NCI-H446 treated with DMSO at 0.1 percent for 48 hours (cell line): ENCODE measurements at regions not wholly inside any gene's neighbourhood (a gene's known extent, or its start where the extent isn't known, plus 50 kb on each side); places are given as distances from the start of the nearest gene placed in this dataset.

ENCODE experiments used
- DNase-seq: peaks from one replicate; lab custom pipeline; 2025; lab: John Stamatoyannopoulos, UW

DNA sequence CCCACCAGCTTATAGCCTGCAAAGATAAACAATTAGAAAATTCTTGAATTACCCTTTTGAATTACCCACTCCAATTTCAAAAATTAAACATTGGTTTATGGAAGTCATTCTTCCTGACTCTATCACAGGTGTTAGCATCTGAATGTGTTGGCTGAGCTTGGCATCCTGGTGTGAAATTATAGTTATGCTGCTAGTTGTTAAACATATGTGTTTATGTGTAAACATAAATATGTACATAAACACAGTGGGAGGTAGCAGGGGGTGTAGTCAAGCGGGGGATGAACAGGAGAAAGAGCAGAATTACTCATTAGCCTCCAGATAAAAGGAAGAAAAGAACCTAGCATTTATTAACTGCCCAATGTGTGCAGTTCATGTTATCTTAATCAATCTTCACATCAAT, 530.2 kb downstream of the MCTP2 start:
- no peak for DNase-seq

DNA sequence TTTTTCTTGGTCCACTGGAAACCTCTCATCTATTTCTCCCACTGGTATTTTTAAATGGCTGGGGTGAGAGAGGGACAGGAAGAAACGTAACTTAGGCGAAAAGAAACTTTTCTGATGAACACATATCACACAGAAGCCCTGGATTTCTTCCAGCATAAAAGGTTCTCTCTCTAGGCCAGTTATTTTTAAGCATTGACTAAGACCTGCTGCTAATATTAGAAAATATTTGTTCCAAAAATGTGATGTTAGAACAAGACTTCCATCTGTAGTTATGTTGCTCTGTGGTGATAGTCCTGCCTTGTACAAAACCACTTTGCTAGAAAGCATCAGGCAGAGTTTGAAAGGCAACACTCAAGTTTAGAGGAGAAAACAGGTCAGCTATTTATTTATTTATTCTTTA, 537.7 kb downstream of the MCTP2 start:
- no peak for DNase-seq

DNA sequence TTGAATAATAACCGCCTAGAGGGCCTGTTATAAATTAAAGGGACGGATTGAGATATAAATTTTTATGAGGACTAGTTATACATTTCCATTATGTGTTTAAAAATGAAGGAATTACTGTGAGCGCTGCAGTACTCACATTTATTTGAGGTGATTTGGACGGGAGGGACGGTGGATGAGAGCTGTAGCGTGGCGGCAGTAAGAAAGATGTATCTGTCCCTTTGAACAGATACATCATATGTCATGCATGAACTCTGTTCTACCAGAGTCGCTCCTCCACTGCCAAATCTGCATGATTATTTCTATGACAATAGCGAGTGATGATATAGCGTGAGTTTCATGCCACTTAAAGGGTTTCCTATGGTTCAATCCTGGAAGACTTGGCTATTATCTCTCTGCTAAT, 538.8 kb downstream of the MCTP2 start:
- DNase-seq: no peak

DNA sequence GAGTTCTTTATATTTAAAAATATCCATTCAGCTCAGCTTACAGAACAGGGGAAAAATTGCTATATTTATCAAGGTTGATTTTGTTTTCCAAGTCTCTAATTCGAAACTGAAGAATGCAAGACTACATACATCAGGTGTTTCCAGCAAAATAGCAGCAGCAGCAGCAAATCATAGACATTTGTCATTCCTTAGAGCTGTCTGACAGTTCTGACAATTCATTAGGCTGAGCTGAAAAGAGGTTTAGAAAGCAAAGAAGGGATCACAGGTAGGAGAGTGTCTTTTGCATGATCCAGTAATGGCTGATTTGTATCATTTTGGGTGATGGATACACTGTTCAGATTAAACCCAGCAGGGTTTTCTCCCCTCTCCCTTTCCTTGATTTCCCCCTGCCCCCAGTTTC, 545.7 kb downstream of the MCTP2 start:
- no peak for DNase-seq

DNA sequence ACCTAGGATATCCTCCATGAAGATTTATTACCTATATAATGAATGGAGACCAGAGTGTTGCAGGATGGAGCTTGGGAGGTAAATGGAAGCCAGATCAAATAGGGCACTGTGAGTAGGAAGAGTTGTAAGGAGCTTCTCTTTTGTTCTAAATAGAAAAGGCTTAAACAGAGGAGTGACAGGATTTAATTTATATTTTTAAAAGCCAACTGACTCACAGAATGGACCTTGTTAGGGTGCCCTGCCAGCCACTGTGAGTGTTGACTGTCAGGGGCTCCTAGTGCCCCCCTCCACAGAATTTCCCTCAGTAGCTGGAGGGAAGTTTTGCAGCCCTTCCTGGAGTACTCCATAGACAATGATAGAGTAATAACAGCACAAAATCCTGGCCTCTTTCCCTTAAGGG, 547.5 kb downstream of the MCTP2 start:
- DNase-seq: no peak

DNA sequence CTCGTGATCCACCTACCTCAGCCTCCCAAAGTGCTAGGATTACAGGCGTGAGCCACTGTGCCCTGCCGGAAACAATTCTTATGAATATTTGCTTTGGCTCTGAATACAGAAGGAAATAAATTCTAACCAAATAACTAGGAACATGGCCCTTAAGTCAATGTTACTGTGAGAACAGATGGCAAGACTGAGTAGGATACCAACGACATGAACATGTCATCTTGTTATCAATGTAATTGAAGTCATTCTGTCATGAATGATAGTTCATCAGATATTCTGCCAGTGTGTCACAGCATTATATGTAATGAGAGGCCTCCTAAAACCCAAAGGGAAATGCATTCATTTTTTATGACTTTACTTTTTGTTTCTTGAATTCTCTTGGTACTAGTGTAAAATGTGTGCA, 548.8 kb downstream of the MCTP2 start:
- no peak for DNase-seq

DNA sequence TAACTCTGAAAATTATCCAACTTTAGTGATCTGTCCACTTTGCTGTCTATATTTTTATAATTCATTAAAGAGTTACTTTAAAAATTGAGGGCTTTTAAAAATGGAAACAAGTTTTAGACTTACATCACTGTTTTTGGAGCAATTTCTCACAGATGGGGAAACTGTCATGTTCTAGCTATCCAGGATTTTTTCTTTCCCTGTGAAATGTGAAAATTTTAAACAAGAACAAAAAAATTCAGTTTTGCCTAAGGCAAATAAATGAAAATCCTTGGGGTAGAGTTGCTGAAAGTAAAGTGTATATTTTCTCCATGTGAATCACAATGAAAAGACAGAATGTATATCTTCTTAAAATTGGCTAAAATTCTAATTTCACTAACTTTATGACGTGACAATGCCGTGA, 553.7 kb downstream of the MCTP2 start:
- DNase-seq: no peak

DNA sequence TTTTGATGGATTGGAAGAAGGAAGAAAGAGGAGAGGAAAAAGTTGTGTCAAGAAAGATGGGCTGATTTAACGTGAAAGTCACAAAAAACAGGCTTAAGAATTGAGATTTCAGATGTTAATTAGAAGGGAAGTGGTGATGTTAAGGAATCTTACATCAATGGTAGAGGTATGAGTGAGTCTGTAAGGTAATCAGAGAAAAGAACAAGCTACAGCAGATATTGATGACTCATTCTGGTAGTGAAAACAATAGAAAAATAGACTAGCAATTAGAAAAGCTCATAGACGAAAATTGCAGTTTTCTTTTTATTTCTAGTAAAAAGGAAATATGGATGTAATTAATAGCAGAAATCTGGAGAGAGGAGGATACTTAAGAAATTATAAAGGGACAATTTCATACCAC, 559.6 kb downstream of the MCTP2 start:
- DNase-seq: no peak

DNA sequence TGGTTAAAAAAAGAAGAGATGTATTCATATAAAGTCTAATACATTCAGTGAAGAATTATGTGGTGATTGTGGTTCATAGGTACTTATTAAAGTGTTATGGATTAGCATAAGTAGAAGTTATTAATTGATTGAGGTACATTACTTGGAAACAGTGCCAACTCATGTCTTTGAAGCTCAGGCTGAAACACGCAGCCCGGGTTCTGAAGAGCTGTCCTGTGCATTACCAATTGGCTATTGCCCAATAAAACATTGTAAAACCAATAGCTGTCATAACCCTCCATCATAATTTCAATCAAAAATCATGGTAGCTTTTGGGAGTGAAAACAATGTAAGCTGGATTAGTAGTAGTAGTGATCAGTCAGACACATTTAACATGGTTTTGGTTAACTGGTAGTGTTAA, 560.1 kb downstream of the MCTP2 start:
- no peak for DNase-seq

DNA sequence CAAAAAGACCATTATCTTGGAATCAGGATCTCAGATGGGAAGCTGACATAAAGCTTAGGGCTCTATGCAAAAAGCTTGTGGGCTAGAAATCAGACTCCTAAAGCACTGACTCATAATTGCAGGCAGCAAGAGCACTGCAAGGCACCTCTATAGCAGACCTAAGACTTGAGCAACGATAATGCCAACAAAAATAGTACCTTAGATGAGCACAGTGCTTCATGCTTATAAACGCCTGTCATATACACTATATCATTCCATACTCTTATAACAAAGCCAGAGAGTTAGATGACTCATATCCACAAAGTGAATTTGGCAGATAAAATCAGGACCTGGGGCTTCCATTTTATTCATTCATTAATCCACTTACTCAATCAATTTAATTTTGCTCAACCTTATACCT, 560.8 kb downstream of the MCTP2 start:
- no peak for DNase-seq

DNA sequence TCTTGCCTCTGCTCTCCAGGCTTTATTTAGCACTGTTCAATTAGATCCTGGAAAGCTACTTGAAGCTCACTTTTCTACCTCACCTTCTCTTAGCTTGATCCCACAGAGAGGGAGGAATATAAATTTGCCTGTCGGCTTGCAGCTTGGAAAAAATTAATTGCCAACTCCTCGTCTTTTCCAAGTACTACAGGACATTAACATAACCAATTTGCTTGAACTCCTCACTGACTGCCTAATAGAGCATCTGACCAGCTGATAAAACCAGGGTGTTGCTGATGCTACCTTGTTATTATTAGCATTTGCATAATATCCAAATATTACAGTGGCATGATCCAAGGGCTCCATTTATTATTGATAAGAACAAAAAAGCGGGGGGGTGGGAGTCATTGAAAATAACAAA, 561.8 kb downstream of the MCTP2 start:
- DNase-seq: no peak

DNA sequence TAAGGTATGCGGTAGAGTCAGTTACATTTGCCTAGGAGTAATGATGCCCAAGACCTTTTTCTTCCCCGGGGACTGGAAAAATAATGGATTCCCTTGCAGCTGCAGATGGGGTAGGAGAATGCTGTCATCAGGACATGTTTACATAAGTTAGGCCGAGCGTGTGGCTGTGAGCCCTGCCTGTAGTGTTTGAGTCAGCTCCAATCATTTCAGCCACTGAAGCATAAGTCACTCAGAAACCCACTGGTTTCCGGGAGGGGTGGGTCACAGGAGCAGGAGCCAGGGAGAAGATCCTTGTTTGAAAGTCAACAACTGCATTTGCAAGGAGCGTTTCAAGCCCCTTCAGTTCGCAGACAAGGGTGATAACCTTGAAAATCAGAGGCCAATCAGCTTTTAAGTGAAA, 562.3 kb downstream of the MCTP2 start:
- no peak for DNase-seq

DNA sequence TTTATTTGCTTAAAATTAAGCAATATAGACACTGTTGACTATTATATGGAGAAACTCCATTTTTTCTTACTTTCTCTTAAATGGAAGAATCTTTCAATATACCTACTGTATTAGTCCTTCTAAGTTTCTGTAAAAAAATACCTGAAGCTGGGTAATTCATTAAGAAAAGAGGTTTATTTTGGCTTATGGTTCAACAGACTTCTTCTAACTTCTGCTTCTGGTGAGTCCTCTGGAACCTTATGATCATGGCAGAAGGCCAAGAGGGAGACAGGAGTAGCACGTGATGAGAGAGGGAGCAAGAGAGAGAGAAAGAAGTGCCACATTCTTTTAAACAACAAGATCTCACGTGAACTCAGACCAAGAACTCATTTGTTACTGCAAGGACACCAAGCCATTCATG, 573.3 kb downstream of the MCTP2 start:
- DNase-seq: no peak

DNA sequence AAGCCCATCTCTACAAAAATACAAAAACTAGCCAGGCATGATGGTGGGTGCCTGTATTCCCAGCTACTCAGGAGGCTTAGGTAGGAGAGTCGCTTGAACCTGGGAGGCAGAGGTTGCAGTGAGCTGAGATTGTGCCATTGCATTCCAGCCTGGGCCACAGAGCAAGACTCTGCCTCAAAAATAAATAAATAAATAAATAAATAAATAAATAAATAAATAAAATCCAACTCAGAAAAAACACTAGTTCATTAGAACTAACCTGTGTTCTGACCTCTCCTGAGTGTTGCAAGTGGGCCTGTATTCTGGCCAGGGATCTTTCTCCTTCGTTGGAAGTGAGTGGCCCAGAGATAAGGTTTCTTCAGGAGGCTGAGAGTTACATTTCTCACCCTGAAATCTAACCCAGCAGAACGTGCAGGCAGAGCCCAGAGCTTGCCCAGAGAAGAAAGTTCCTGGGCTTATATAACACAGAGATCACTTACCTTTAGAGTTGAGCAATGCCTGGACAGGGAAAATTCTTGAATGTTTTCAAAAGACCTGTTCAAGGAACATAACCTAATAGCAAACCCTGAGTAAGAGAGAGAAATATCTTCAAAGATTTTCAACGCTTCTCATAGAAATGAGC, 583.9 kb downstream of the MCTP2 start:
- DNase-seq: no peak

DNA sequence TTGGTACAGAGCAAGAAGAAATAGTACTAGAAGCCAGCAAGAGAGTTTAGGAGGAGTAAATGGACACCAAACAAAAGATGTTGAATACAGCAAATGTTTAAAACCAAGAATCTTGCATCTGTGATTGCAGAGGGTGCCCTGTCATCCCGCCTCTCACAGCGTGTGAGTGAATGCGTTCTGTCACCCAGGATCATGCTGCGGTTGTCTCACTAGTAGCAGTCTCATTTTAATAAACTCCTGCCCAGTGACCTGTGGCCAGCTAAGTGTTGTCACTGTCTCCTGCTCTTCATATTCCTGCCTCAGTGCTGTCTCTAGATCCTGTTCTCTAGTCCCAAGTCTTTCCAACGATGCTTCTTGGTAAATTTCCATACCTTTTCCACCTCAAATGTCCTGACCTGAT, 584.6 kb downstream of the MCTP2 start:
- no peak for DNase-seq

DNA sequence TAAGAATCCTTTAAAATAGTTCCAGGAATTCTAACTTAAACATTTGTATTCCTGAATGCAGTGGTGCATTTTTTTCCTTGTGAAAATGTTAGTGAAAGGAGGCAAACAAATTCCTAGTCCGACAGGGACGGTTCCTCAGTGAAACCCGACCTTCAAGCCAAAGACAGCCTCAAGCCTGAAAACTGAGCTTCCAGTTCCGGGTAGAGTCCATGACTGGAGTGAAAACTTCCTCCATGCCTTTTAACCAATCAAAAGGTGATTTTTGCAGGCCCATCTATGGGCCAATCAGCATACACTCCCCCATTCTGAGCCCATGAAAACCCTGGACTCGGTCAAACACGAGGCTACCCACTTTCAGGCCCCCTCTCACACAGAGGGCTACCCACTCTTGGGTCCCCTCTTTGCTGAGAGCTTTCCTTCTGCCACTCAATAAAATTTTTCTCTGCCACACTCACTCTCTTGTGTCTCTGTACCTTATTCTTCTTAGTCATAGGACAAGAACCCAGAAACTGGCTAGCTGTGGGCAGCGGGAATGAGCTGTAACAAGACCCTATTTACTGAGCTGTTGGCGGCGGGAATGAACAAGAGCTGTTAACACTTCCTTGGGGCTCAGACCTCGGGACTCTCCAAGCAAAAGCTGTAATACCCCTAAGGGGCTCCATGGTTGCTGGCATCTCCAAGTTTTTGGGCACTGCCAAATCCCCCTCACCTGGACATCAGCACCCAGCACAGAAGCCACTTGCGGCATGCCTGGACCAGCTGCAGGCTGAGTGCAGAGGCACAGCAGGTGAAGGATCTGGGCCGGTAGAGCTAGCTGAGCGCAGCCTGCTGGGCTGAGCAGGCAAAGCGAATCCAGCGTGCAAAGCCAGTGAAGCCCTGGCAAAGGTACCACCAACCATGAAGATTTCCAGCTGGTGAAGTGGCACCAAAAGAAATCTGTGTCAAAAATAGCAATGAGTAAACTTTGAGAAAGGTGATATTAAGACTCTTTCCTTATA, 598.8 kb downstream of the MCTP2 start:
- DNase-seq: no peak

DNA sequence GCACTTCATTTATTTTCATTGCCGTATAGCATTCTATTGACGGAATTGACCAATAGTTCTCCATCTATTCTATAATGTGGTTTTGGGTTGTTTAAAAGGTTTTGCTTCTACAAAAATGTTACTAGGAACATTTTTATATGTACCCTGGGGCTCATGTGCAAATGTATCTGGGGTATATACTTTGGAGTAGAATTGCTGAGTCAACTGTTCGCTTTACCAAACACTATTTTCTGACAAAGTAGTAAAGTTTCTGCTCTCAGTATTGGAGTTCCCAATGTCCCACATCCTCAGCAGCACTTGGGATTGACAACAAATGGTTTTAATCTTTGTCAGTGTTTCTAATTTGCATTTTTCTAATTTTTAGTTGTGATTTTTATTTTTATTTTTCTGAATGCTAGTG, 602.6 kb downstream of the MCTP2 start:
- DNase-seq: no peak

DNA sequence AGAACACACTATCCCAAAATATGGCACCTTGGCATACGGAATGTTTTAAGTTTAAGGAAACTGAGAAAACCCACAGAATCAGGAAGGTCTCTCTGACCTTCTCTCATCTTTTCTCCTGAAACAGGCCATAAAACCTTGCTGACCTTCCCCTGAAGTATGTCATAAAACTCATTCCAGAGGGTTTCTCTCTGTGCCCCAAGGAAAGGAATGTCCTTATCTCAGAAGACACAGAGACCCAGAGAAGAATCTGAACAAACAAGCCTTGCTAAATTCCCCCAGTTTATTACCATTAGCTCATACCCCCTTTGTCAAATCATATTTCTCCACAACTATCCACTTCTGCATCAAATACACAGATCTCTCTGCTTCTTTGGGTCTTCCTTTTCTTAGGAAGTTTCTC, 603.1 kb downstream of the MCTP2 start:
- no peak for DNase-seq

DNA sequence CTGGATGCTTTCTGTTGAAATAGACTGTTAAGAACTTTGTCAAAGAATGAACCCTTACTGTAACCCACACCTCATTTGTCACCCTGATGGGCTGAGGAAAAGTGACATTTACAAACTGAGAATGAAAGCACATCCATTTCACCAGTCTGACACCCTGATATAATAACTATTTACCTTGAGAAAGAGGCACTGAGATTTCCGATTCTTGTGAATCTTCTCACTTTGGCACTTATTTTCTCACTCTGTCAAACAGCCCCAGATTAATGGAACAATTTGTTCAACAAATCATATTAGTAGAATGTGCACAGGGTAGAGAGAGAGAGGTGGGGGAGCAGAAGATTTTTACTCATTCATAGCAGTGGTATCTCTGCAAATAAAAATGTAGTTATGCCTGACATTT, 606.9 kb downstream of the MCTP2 start:
- no peak for DNase-seq

DNA sequence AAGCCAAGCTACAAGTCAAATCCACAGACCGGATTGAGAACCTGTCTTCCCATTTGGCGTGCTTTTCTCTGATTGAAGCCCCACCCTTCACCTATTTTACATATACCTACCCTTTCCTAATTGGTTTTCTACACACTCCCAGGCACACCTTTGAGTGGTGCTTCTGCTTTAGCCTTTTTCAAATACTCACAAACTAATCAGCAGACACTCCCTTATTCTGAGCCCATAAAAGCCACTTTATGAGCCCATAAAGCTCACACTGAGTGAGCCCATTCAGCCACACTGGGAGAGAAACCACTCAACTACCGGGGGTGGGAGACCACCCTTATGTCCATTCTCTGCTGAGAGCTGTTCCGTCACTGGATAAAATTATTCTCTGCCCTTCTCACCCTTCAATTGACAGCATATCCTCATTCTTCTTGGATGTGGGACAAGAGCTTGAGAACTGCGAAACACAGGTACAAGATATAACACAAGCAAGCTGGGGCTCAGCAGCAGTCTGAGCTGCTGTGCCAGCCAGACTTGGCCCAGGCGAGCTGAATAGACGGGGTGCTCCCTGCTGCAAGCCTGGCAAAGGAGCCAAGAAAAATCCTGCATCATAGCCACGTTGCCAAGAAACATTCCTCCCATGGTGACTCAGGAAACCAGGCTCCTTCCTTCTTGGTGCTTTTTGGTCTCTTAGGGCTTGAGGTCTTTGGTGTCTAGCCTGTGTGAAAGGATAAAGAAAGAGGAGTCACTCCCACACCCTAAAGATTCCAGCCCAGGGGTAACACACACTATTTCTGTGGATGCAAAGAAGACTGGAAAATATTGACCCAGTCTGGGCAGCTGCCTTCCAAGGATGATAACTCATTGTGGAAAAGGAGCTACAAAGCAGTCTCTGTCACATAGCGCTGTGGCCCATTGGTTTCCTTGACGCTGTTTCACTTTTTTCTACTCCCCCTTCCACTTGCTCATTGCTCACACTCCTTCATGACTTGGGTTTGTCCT, 609.7 kb downstream of the MCTP2 start:
- no peak for DNase-seq

DNA sequence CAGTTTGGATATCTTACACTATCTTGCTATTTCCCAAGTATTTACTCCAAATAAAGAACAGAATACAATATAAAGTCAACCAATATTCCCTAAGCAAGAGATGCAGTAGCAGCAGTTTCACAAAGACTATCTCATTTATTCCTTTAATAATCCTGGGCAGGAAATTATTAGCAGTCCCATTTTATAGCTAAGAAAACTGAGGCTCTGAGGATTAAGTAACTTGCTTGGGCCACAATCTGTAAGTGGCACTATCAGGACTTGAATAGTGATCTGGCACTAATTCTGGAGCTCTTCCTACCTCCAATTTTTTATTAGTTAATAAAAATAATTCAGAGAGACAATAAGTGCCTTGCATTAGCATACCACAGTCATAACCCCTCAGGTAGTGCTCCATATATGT, 611.7 kb downstream of the MCTP2 start:
- DNase-seq: no peak

DNA sequence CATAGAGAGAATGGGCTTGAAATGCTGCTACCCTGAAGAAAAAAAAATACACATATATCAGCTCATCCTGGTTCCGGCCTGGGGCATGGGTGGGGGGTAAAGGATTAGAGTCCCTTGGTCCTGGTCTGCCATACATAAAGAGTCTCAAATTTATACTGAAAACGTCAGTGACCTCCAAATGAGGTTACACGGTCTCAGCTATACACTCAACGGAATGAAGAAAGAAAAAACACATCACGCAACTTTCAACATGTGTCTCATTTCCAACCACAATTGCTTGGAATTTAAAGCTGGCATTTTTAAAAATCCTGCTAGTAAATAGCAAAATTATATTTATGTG, 612.8 kb downstream of the MCTP2 start:
- no peak for DNase-seq
